ENCODE measurements at regions not wholly inside any gene's neighbourhood (a gene's known extent, or its start where the extent isn't known, plus 50 kb on each side); places are given as distances from the start of the nearest gene placed in this dataset.
"Not testable (repeated sequence)": the region's sequence is repeated elsewhere in the genome, so short reads cannot be mapped to it uniquely, and the experiment has no call there.

DNA sequence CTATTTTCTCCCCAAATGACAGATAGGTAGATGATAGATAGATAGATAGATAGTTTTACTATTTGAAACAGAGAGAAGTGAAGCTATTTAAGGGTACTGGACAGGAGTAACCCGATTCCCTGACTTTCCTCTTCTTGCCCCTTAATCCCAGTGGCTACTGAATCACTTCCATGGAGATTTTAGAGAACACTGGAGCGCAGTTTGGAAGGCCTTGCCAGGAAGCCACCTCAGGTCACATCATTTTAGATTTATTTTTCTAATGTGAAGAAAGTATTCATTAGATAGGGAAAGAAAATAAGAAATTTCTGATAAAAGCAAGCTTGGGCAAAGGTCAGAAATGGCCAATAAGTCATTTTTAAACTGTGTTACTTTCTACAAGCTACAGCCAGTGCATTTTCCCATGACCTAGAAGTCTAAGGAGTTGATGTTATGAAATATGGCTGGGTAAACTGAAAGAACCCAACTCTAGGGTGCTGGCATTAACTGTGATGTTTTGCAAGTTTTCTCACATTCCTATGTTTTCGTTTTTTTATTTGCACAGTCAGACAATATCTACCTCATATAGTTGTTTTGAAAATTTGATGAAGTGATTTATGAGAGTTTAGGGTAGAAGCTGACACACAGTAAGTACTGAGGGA, 544.7 kb upstream of the PTGER4 start:
- TF ChIP-seq, protein P1, sequence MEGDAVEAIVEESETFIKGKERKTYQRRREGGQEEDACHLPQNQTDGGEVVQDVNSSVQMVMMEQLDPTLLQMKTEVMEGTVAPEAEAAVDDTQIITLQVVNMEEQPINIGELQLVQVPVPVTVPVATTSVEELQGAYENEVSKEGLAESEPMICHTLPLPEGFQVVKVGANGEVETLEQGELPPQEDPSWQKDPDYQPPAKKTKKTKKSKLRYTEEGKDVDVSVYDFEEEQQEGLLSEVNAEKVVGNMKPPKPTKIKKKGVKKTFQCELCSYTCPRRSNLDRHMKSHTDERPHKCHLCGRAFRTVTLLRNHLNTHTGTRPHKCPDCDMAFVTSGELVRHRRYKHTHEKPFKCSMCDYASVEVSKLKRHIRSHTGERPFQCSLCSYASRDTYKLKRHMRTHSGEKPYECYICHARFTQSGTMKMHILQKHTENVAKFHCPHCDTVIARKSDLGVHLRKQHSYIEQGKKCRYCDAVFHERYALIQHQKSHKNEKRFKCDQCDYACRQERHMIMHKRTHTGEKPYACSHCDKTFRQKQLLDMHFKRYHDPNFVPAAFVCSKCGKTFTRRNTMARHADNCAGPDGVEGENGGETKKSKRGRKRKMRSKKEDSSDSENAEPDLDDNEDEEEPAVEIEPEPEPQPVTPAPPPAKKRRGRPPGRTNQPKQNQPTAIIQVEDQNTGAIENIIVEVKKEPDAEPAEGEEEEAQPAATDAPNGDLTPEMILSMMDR (IDR thresholded peaks at IDR 0.05; ENCODE audit: insufficient read depth, low read length), result no peak
- peak; percentile 44 for DNase-seq (ENCODE audit: low read depth)
- H3K4me3 ChIP-seq (ENCODE audit: low read depth, low read length), result no peak overlapping the region

DNA sequence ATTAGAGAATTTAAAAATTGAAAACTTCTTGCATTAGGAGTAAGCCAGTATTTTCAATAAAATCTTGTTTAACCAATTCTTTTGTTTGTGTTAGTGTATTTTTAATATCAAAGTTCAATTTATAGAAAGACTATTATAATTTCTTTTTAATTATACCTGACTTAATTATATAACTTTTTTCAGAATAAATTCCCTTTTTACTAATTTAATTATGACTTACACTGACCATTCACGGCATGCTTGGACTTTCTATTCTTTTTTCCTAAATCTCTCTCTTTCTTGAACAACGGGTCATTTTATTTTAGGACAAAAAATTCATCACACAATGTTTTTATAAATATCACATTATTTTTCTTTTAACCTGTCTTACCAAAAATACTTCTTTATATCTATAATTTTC, 555.3 kb upstream of the PTGER4 start:
- DNase-seq (ENCODE audit: low read depth), result no peak
- TF ChIP-seq, protein P1 (IDR thresholded peaks at IDR 0.05; ENCODE audit: insufficient read depth, low read length), result no peak
- H3K4me3 ChIP-seq (ENCODE audit: low read depth, low read length), result no peak overlapping the region

DNA sequence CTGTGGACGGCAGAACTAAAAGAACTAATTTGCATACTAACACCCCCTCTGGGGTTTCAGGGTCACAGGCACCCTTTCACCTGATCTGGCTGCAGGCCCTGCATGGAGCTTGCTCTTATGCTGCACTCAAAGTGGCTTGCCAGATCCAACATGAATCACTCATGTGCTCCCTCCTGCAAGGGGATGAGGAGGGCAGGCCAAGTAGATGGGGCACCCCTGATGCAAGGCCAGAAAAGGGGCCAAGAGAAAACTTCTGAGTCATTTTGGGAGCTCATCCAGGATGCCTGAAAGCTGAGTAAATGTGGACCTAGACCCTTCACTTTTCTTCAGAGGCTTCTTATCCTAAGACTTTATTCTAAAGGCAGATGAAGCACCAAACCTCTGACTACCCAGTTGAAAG, 558.5 kb upstream of the PTGER4 start:
- H3K4me3 ChIP-seq (ENCODE audit: low read depth, low read length), result no peak overlapping the region
- peak; percentile 50 for DNase-seq (ENCODE audit: low read depth)
- TF ChIP-seq, protein P1 (IDR thresholded peaks at IDR 0.05; ENCODE audit: insufficient read depth, low read length), result no peak

DNA sequence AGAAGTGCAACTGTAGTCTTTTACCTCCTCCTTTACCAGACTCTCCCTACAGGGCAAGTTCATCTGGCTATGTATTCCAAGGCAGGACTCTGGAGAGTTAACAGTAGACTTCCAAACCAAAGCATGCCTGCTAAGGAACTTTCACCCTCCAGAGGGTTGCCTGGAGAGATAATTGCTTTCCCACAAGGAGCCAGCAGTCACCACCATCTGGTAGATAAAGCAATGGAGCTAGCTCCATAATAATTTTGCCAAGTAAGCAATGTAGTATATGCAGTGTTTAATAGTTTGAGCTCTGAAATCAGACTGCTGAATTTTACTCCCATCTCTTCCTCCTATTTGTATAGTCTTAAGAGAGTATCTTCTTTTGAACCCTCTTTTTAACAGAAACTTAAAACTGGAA, 566.8 kb upstream of the PTGER4 start:
- DNase-seq (ENCODE audit: low read depth), result peak; percentile 30
- H3K4me3 ChIP-seq (ENCODE audit: low read depth, low read length), result no peak overlapping the region

DNA sequence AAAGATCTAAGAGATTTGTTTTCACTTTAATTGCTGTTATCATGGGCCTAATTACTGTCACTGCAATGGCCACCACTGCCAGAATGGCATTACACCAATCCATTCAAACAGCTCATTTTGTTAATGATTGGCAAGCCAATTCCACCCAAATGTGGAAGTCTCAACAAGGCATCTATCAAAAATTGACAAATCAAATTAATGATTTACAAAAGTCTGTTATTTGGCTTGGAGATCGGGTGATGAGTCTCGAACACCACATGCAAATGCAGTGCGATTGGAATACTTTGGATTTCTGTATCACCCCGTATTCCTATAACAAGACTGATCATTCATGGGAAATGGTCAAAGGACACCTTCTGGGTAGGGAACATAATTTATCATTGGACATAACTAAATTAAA, 568.7 kb upstream of the PTGER4 start:
- DNase-seq (ENCODE audit: low read depth); H3K4me3 ChIP-seq (ENCODE audit: low read depth, low read length): not testable (repeated sequence)

More for the DNA sequence above, 566.8 kb upstream of the PTGER4 start:
- TF ChIP-seq, protein P1 (IDR thresholded peaks at IDR 0.05; ENCODE audit: insufficient read depth, low read length), result no peak

DNA sequence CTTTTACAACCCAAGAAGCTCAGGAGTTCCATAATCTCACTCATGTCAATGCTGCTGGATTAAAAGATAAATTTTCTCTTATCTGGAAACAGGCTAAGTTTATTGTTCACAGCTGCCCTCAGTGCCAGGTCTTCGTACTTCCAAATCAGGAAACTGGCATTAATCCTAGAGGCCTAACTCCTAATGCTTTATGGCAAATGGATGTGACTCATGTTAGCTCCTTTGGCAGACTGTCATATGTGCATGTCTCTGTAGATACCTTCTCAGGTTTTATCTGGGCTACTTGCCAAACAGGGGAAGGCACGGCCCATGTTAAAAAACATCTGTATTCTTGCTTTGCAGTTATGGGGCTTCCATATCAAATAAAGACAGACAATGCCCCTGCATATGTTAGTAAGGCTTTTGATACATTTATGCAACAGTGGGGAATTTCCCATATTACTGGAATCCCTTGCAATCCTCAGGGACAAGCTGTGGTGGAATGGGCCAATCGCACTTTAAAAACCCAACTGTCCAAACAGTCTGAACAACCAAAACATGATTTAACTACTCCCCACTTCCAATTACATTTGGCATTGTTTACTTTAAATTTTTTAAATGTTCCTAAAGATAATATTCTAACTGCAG, 570.8 kb upstream of the PTGER4 start:
- DNase-seq (ENCODE audit: low read depth), result peak; percentile 94
- H3K4me3 ChIP-seq (ENCODE audit: low read depth, low read length), result not testable (repeated sequence)

DNA sequence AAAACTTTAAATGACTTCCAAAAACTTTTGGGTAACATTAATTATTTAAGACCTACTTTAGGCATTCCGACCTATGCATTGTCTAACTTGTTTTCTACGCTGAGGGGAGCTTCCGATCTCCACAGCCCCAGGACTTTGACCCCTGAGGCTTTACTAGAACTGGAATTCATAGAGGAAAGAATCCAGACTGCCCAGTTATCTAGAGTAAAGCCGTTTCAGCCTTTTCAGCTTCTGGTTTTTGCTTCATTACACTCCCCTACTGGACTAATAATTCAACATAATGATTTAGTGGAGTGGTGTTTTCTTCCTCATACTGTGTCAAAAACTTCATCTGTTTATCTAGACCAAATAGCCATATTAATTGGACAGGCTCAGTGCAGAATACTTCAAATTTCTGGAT, 571.9 kb upstream of the PTGER4 start:
- not testable (repeated sequence) for H3K4me3 ChIP-seq (ENCODE audit: low read depth, low read length); DNase-seq (ENCODE audit: low read depth)

DNA sequence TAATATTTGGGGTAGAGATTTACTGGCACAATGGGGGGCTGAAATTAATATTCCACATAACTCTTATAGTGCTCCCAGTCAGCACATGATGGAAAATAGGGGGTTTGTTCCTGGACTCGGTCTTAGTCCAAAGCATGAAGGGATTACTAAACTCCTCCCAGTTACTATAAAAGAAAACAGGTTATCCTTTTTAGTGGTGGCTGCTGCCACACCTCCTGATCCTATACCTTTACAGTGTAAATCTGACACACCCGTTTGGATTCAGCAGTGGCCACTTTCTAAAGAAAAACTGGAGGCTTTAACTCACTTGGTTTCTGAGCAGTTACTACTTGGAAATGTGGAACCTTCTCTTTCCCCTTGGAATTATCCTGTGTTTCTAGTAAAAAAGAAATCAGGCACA, 572.9 kb upstream of the PTGER4 start:
- H3K4me3 ChIP-seq (ENCODE audit: low read depth, low read length), result no peak overlapping the region
- DNase-seq (ENCODE audit: low read depth), result no peak
- TF ChIP-seq, protein P1 (IDR thresholded peaks at IDR 0.05; ENCODE audit: insufficient read depth, low read length), result no peak

Measured in fibroblast of the aortic adventitia (primary cell).